PC-3 (cell line): ENCODE measurements at regions not wholly inside any gene's neighbourhood (a gene's known extent, or its start where the extent isn't known, plus 50 kb on each side); places are given as distances from the start of the nearest gene placed in this dataset.

Experiments used
- ATAC-seq: fragments of 200-7000 bp; cut with Tn5 transposase; 2 replicates; pipeline ENCODE4 v1.9.1; 2020; ENCODE audit warnings: mild to moderate bottlenecking, moderate library complexity
- BruUV-seq: library from RNA; stranded (reverse); fragments of 400-500 nt; replicated peaks from 2 replicates; lab custom pipeline; 2021; lab: Mats Ljungman, UMichigan
- CTCF ChIA-PET: fragments of 300-600 bp; sonication (Branson Sonifier 250); formaldehyde crosslinking; loops from one replicate; lab custom pipeline; 2022; ENCODE audit warnings: antibody characterized with exemption; lab: Charles Lee
- POLR2A ChIA-PET: fragments of 300-600 bp; sonication (Branson Sonifier 250); formaldehyde crosslinking; loops from one replicate; lab custom pipeline; 2022; ENCODE audit warnings: antibody characterized with exemption; ENCODE audit not compliant: unreplicated experiment; lab: Charles Lee
- DNase-seq: peaks from one replicate; pipeline ENCODE4 v3.0.0-alpha.2; 2015
- H2AFZ ChIP-seq: fragments of 300-600 bp; sonication (generic); 2 replicates; pipeline ENCODE4 v1.6.0; 2016; ENCODE audit warnings: antibody characterized with exemption, low read length
- H3F3A ChIP-seq: fragments of 300-600 bp; sonication (generic); one replicate; pipeline ENCODE4 v1.6.0; 2017; ENCODE audit warnings: antibody characterized with exemption, low read length, control low read depth, mild to moderate bottlenecking; ENCODE audit not compliant: unreplicated experiment
- H3K27ac ChIP-seq: fragments of 300-600 bp; sonication (generic); 2 replicates; pipeline ENCODE4 v1.5.1; 2016; ENCODE audit warnings: mild to moderate bottlenecking, low read length
- H3K27me3 ChIP-seq: fragments of 300-600 bp; sonication (generic); 2 replicates; pipeline ENCODE4 v1.6.1; 2016; ENCODE audit warnings: low read length, mixed read lengths
- H3K36me3 ChIP-seq: fragments of 300-600 bp; sonication (generic); 2 replicates; pipeline ENCODE4 v1.6.1; 2016; ENCODE audit warnings: low read depth, mixed run types, low read length, mixed read lengths
- H3K4me1 ChIP-seq: fragments of 300-600 bp; sonication (generic); 2 replicates; pipeline ENCODE4 v1.5.1; 2016; ENCODE audit warnings: low read length; ENCODE audit not compliant: insufficient read depth
- H3K4me2 ChIP-seq: fragments of 300-600 bp; sonication (generic); 2 replicates; pipeline ENCODE4 v1.6.0; 2016; ENCODE audit warnings: low read length
- H3K4me3 ChIP-seq: fragments of 300-600 bp; sonication (generic); 2 replicates; pipeline ENCODE4 v1.5.1; 2016; ENCODE audit warnings: mild to moderate bottlenecking, low read length, mixed read lengths
- H3K79me2 ChIP-seq: fragments of 300-600 bp; sonication (generic); 2 replicates; pipeline ENCODE4 v1.6.1; 2017; ENCODE audit warnings: low read length, mixed read lengths
- H3K9ac ChIP-seq: fragments of 300-600 bp; sonication (generic); 2 replicates; pipeline ENCODE4 v1.6.0; 2016; ENCODE audit warnings: mild to moderate bottlenecking, low read length
- H3K9me2 ChIP-seq: fragments of 300-600 bp; sonication (generic); replicated peaks from 2 replicates; pipeline ENCODE4 v1.6.1; 2016; ENCODE audit warnings: mixed run types, low read length, mixed read lengths
- H3K9me3 ChIP-seq: fragments of 300-600 bp; sonication (generic); 2 replicates; pipeline ENCODE4 v1.6.1; 2016; ENCODE audit warnings: low read length, mixed read lengths
- H4K20me1 ChIP-seq: fragments of 300-600 bp; sonication (generic); 2 replicates; pipeline ENCODE4 v1.6.1; 2016; ENCODE audit warnings: low read length, mixed read lengths
- EZH2 ChIP-seq: fragments of 300-600 bp; sonication (generic); IDR thresholded peaks from one replicate; pipeline ENCODE4 v1.6.1; 2017; ENCODE audit warnings: antibody characterized with exemption, mild to moderate bottlenecking, low read length; ENCODE audit not compliant: unreplicated experiment
- EZH2phosphoT487 ChIP-seq: fragments of 300-600 bp; sonication (generic); IDR thresholded peaks from 2 replicates; pipeline ENCODE4 v1.6.1; 2018; ENCODE audit warnings: mild to moderate bottlenecking, antibody characterized with exemption, low read length, borderline replicate concordance
- intact Hi-C: fragments of 100-400 bp; cut with micrococcal nuclease; formaldehyde crosslinking; loops from 2 replicates; pipeline ENCODE4 v1.9.0; 2023
- TF ChIP-seq, protein P1 (sequence below): fragments of 300-600 bp; sonication (generic); conservative IDR thresholded peaks from 2 replicates; pipeline ENCODE4 v1.5.1; 2017; ENCODE audit warnings: antibody characterized with exemption, low read depth, mild to moderate bottlenecking, low read length

DNA sequence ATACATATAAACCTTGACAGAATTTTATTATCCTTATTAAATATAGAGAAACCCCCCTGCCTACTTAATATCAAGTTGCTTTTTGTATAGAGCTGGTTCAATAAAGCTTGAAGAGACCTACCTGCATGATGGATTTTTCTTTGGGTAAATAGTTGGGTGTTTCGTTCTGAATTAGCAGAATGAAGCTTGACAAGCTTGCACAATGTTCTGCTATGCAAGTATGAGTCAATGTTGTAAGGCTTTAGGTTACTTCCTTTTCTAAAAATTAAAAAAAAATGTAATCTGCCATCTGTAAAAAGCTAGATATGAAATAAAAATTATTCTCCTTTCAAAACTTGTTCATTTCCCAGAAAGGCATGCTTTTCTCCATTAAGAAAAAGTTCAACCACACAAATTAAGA, 1662.6 kb upstream of the SEL1L start:
- Histone ChIP-seq H3F3A (no peaks in the 10 kb centered on the region), H3K27ac (no peak overlapping the region), H3K4me2 (no peak overlapping the region), H3K9ac (no peak overlapping the region), H4K20me1 (no peaks in the 10 kb centered on the region), H3K4me3 (no peak overlapping the region), H3K79me2 (no peaks in the 10 kb centered on the region), H3K27me3 (no peaks in the 10 kb centered on the region), H3K36me3 (no peaks in the 10 kb centered on the region), H3K9me3 (peaks cover 17% of the 10 kb centered on the region; the same call in 1 of the 2 replicates), H3K4me1 (no peaks in the 10 kb centered on the region), H2AFZ (no peak overlapping the region), H3K9me2 (no peaks in the 10 kb centered on the region)
- no peak for ATAC-seq
- intact Hi-C loops: no loop called here
- TF ChIP-seq EZH2phosphoT487 (no peak), EZH2 (no peak)
- TF ChIP-seq, protein P1, sequence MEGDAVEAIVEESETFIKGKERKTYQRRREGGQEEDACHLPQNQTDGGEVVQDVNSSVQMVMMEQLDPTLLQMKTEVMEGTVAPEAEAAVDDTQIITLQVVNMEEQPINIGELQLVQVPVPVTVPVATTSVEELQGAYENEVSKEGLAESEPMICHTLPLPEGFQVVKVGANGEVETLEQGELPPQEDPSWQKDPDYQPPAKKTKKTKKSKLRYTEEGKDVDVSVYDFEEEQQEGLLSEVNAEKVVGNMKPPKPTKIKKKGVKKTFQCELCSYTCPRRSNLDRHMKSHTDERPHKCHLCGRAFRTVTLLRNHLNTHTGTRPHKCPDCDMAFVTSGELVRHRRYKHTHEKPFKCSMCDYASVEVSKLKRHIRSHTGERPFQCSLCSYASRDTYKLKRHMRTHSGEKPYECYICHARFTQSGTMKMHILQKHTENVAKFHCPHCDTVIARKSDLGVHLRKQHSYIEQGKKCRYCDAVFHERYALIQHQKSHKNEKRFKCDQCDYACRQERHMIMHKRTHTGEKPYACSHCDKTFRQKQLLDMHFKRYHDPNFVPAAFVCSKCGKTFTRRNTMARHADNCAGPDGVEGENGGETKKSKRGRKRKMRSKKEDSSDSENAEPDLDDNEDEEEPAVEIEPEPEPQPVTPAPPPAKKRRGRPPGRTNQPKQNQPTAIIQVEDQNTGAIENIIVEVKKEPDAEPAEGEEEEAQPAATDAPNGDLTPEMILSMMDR: no peak
- CTCF ChIA-PET: no interaction called here
- POLR2A ChIA-PET: no interaction called here
- no peak for DNase-seq
- no TSS peak for BruUV-seq

DNA sequence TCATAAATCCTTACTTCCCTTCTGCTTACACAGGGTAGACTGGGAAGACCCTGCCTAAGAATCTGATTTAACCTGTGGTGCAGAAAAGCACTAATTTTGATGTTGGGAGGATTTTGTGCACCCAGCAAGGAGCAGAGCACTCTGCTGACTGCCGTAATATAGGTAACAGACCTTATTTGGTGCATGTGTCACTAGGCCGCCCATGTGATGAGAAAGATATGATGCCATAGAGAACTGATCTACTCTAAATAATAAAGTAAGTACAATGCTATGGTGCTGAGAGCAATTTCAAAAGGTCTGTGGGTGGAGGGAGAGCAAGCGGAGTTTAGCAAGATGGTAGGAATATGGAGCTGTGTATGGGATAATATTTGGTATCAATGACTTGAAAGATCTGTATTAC, 1663.6 kb upstream of the SEL1L start:
- Histone ChIP-seq H3K4me3 (no peak overlapping the region), H3K4me1 (no peaks in the 10 kb centered on the region), H3K9me2 (no peaks in the 10 kb centered on the region), H3F3A (no peaks in the 10 kb centered on the region), H4K20me1 (no peaks in the 10 kb centered on the region), H3K4me2 (no peak overlapping the region), H2AFZ (no peak overlapping the region), H3K9me3 (peaks cover 12% of the 10 kb centered on the region; the same call in 1 of the 2 replicates), H3K36me3 (no peaks in the 10 kb centered on the region), H3K27me3 (no peaks in the 10 kb centered on the region), H3K9ac (no peak overlapping the region), H3K79me2 (no peaks in the 10 kb centered on the region), H3K27ac (no peak overlapping the region)
- intact Hi-C loops: no loop called here
- ATAC-seq (no peak), DNase-seq (no peak)
- CTCF ChIA-PET: no interaction called here
- no peak for TF ChIP-seq EZH2
- TF ChIP-seq, protein P1: no peak
- no peak for TF ChIP-seq EZH2phosphoT487
- POLR2A ChIA-PET: no interaction called here
- BruUV-seq: no TSS peak

DNA sequence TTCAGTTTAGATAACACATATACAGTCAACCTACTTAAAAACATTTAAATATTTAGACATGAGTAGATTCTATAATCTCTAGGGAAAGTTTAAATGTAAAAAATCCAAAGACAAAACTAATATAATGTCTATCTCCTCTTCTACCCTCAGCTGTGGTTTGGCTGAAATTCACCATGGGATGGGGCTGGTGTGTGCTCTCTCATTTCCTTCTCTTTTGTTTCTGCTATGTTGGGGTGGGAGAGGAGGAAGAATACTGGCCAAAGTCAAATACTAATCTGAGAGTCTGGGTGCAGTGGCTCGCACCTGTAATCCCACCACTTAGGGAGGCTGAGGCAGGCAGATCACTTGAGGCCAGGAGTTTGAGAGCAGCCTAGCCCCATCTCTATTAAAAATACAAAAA, 1673.9 kb upstream of the SEL1L start:
- ChIA-PET CTCF (no interaction called here), POLR2A (no interaction called here)
- TF ChIP-seq, protein P1: no peak
- no peak for TF ChIP-seq EZH2phosphoT487
- TF ChIP-seq EZH2: no peak
- intact Hi-C loops: no loop called here
- Histone ChIP-seq H3K4me1 (no peaks in the 10 kb centered on the region), H2AFZ (no peak overlapping the region), H3K36me3 (no peaks in the 10 kb centered on the region), H3K27ac (no peak overlapping the region), H4K20me1 (no peaks in the 10 kb centered on the region), H3K27me3 (no peaks in the 10 kb centered on the region), H3K4me3 (no peak overlapping the region), H3K9me3 (peaks cover 5% of the 10 kb centered on the region; the same call in 1 of the 2 replicates), H3K79me2 (no peaks in the 10 kb centered on the region), H3K9me2 (no peaks in the 10 kb centered on the region), H3K9ac (no peak overlapping the region), H3F3A (no peaks in the 10 kb centered on the region), H3K4me2 (no peak overlapping the region)
- no peak for ATAC-seq
- no TSS peak for BruUV-seq
- DNase-seq: no peak
